ENCODE measurements at regions not wholly inside any gene's neighbourhood (a gene's known extent, or its start where the extent isn't known, plus 50 kb on each side); places are given as distances from the start of the nearest gene placed in this dataset.

- intact Hi-C loops (cut with micrococcal nuclease) = no loop called here
- Mint-ChIP-seq H3K4me3 (no peak overlapping the region), H3K27me3 (ENCODE audit: low read depth in 2 of 2) (no peaks in the 10 kb centered on the region), H3K4me1 (peaks cover 4 to 10% of the 10 kb centered on the region in 2 donors), H3K27ac (no peak overlapping the region), H3K36me3 (no peaks in the 10 kb centered on the region), H3K9me3 (no peaks in the 10 kb centered on the region)
- WGBS (ENCODE audit: insufficient coverage) = 64% methylated on average over 5 of the region's 5 CpGs
- Histone ChIP-seq H3K9me3 (ENCODE audit: control insufficient read depth, insufficient read depth, low read length) (no peaks in the 10 kb centered on the region), H3K4me3 (ENCODE audit: low read length) (no peak overlapping the region), H3K4me1 (ENCODE audit: control insufficient read depth, insufficient read depth, low read length) (no peaks in the 10 kb centered on the region), H3K36me3 (ENCODE audit: control insufficient read depth, insufficient read depth, low read length) (no peaks in the 10 kb centered on the region), H3K27me3 (ENCODE audit: control insufficient read depth, insufficient read depth, low read length) (no peaks in the 10 kb centered on the region), H3K27ac (ENCODE audit: low read length) (no peak overlapping the region)
- TF ChIP-seq CTCF (IDR thresholded peaks at IDR 0.05) = no peak
- DNase-seq (no peak), ATAC-seq (no peak)
These were observed 392.4 kb downstream of the TXNL1 start for GRCh38 chr18:56245866-56246580.

- Histone ChIP-seq H3K36me3 (ENCODE audit: control insufficient read depth, insufficient read depth, low read length) (no peaks in the 10 kb centered on the region), H3K9me3 (ENCODE audit: control insufficient read depth, insufficient read depth, low read length) (no peaks in the 10 kb centered on the region), H3K27ac (ENCODE audit: low read length) (no peak overlapping the region), H3K4me1 (ENCODE audit: control insufficient read depth, insufficient read depth, low read length) (no peaks in the 10 kb centered on the region), H3K27me3 (ENCODE audit: control insufficient read depth, insufficient read depth, low read length) (no peaks in the 10 kb centered on the region), H3K4me3 (ENCODE audit: low read length) (no peak overlapping the region)
- Mint-ChIP-seq H3K27me3 (ENCODE audit: low read depth in 2 of 2) (no peaks in the 10 kb centered on the region), H3K36me3 (no peaks in the 10 kb centered on the region), H3K27ac (no peak overlapping the region), H3K9me3 (peaks cover 0 to 3% of the 10 kb centered on the region in 2 donors), H3K4me1 (no peaks in the 10 kb centered on the region), H3K4me3 (no peak overlapping the region)
- DNase-seq (no peak), ATAC-seq (no peak)
- 88% methylated on average over 3 of the region's 3 CpGs for WGBS (ENCODE audit: insufficient coverage)
- intact Hi-C loops (cut with micrococcal nuclease) = no loop called here
- TF ChIP-seq CTCF (IDR thresholded peaks at IDR 0.05) = no peak
These were observed 398.0 kb downstream of the TXNL1 start for GRCh38 chr18:56240405-56240804.

DNA sequence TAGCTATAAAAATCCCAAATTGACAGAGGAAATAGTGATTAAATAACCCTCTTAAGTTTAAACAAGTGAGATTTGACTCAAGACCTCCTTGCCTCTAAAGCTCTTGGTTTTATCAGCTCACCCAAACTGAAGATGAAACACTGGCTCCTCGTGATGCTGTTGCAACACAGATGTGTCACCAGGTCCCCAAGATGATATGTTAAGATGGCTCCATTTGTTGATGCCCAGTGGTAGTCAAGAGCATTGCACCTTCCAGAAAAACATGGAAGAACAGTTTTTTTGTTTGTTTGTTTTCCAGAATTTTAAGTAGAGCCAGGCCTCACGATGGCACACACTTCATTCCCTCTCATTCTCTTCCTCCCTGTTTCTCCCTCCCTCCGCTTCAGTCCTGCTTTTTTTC lies 399.8 kb downstream of the TXNL1 start:
- 75% methylated on average over 2 of the region's 3 CpGs for WGBS (ENCODE audit: insufficient coverage)
- TF ChIP-seq CTCF (IDR thresholded peaks at IDR 0.05) = no peak
- H3K4me1 Mint-ChIP-seq = no peaks in the 10 kb centered on the region

DNA sequence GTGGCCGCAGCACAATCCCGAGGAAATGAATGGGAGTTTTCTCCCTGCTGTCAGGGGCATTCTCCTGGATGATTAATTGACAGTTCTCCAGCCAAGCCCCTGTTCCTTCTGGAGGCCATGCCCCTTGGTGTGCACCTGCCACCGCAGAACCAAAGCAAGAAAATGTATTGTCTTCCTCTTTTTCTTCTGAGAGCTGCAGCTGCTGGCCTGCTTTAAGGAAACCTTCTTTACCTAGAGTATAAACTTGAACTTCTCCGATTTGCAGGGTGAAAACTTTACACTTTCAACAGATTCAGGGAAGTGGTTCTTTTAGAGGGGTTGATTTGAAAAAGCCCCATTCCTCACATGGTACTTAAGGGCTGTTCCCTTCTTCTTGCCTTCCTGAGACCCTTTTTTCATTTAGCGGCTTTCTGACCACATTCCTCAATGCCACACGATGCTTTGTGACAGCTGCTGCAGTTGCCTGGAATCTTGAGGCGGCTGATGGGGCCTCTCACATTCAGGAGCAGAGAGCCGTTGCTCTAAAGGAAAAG lies 402.8 kb downstream of the TXNL1 start:
- Histone ChIP-seq H3K4me1 (ENCODE audit: control insufficient read depth, insufficient read depth, low read length) (no peaks in the 10 kb centered on the region), H3K4me3 (ENCODE audit: low read length) (no peak overlapping the region), H3K27ac (ENCODE audit: low read length) (peak overlapping the region; percentile 62), H3K9me3 (ENCODE audit: control insufficient read depth, insufficient read depth, low read length) (peaks cover 3% of the 10 kb centered on the region), H3K27me3 (ENCODE audit: control insufficient read depth, insufficient read depth, low read length) (no peaks in the 10 kb centered on the region), H3K36me3 (ENCODE audit: control insufficient read depth, insufficient read depth, low read length) (no peaks in the 10 kb centered on the region)
- intact Hi-C loops (cut with micrococcal nuclease) = no loop called here
- H3K27me3 Mint-ChIP-seq (ENCODE audit: low read depth in 2 of 2) = peaks cover 0 to 3% of the 10 kb centered on the region in 2 donors
- no peak overlapping the region for H3K27ac Mint-ChIP-seq
- no peak for DNase-seq
- ATAC-seq = no peak
- H3K4me3 Mint-ChIP-seq = no peak overlapping the region
- H3K4me1 Mint-ChIP-seq = no peaks in the 10 kb centered on the region
- no peak for TF ChIP-seq CTCF (IDR thresholded peaks at IDR 0.05)
- WGBS (ENCODE audit: insufficient coverage) = 8% methylated on average over 7 of the region's 8 CpGs
- H3K9me3 Mint-ChIP-seq = peaks cover 10 to 12% of the 10 kb centered on the region in 2 donors
- H3K36me3 Mint-ChIP-seq = no peaks in the 10 kb centered on the region

More for the DNA sequence above, 399.8 kb downstream of the TXNL1 start:
- no peak overlapping the region for H3K4me3 Mint-ChIP-seq
- no peak for DNase-seq
- no peaks in the 10 kb centered on the region for H3K4me1 ChIP-seq (ENCODE audit: control insufficient read depth, insufficient read depth, low read length)
- H3K9me3 Mint-ChIP-seq = peaks cover 2 to 6% of the 10 kb centered on the region in 2 donors
- H3K27ac ChIP-seq (ENCODE audit: low read length) = no peak overlapping the region
- H3K27ac Mint-ChIP-seq = no peak overlapping the region
- no peaks in the 10 kb centered on the region for H3K36me3 ChIP-seq (ENCODE audit: control insufficient read depth, insufficient read depth, low read length)
- no peaks in the 10 kb centered on the region for H3K36me3 Mint-ChIP-seq
- no peaks in the 10 kb centered on the region for H3K9me3 ChIP-seq (ENCODE audit: control insufficient read depth, insufficient read depth, low read length)
- peaks cover 0 to 3% of the 10 kb centered on the region in 2 donors for H3K27me3 Mint-ChIP-seq (ENCODE audit: low read depth in 2 of 2)
- intact Hi-C loops (cut with micrococcal nuclease) = no loop called here
- H3K27me3 ChIP-seq (ENCODE audit: control insufficient read depth, insufficient read depth, low read length) = no peaks in the 10 kb centered on the region
- no peak overlapping the region for H3K4me3 ChIP-seq (ENCODE audit: low read length)
- no peak for ATAC-seq
